Adrenal gland (tissue), 9 donors: ENCODE measurements at regions not wholly inside any gene's neighbourhood (a gene's known extent, or its start where the extent isn't known, plus 50 kb on each side); places are given as distances from the start of the nearest gene placed in this dataset.

Experiments used
- DNase-seq, 7 donors: peaks; one replicate each; pipeline ENCODE4 v3.0.0-alpha.2; 2019 to 2020
- H3K27ac ChIP-seq, 5 donors: fragments of 200-600 bp; sonication (generic) in 4 of 5; 1 replicate in 3 of 5; 2 replicates in 2 of 5; pipeline versions ENCODE4 v1.5.1 to v1.8.0; 2016 to 2020; ENCODE audit warnings: mild to moderate bottlenecking in 1 of 5
- H3K27me3 ChIP-seq: fragments of 200-600 bp; 2 replicates; pipeline ENCODE4 v1.8.0; 2021
- H3K36me3 ChIP-seq, 2 donors: fragments of 200-600 bp; replicated peaks in 1 of 2; 1 replicate in 1 of 2; 2 replicates in 1 of 2; pipeline versions ENCODE4 v1.5.1 to v1.8.0; 2018 to 2022
- H3K4me1 ChIP-seq, 2 donors: fragments of 200-600 bp; replicated peaks in 1 of 2; 1 replicate in 1 of 2; 2 replicates in 1 of 2; pipeline versions ENCODE4 v1.5.1 to v1.8.0; 2018 to 2021
- H3K4me3 ChIP-seq, 4 donors: fragments of 200-600 bp; sonication (generic) in 3 of 4; one replicate each; pipeline ENCODE4 v1.5.1; 2016 to 2018
- H3K9me3 ChIP-seq, 3 donors: fragments of 200-600 bp; sonication (generic) in 1 of 3; replicated peaks in 1 of 3; 1 replicate in 2 of 3; 2 replicates in 1 of 3; pipeline versions ENCODE4 v1.5.1 to v1.8.0; 2016 to 2021
- CTCF ChIP-seq, 6 experiments: fragments of 450-650 bp in 4 of 6; fragments of 200-600 bp in 2 of 6; sonication (generic) in 1 of 6; IDR thresholded peaks; 1 replicate in 5 of 6; 2 replicates in 1 of 6; pipeline versions ENCODE4 v1.5.1 to v1.8.0; 2016 to 2021; ENCODE audit warnings: antibody characterized with exemption in 6 of 6, mild to moderate bottlenecking in 2 of 6, moderate library complexity in 1 of 6
- POLR2A ChIP-seq, 2 donors: fragments of 450-650 bp; IDR thresholded peaks; one replicate each; pipeline ENCODE4 v1.6.1; 2017; ENCODE audit warnings: antibody characterized with exemption in 2 of 2, mild to moderate bottlenecking in 2 of 2, moderate library complexity in 1 of 2
- WGBS, 4 donors: extraction: QIAGEN DNeasy Blood & Tissue Kit in 2 of 4; methylation state at CpG; one replicate each; pipeline versions ENCODE4 v1.1.5 to v1.1.7; 2013 to 2017; 5-methylcytosine and 5-hydroxymethylcytosine counted together
- intact Hi-C, 2 donors: fragments of 100-400 bp; cut with DNase I; formaldehyde crosslinking; loops; one replicate each; pipeline versions ENCODE4 v1.14.1 to v1.15.0; 2022 to 2023
- donor health status: healthy with polysubstance abuse.
- donor health status: Bipolar disorder and iron deficiency.
- donor health status: DM: yes; HTN: yes; CAD: no.
- donor health status: DM: no; HTN: no; CAD: no.
- donor health status: DM: no; HTN: no; CAD: no.

GRCh38 chrX:45727761-45728160, 527.1 kb upstream of the DIPK2B start:
- no peak for TF ChIP-seq CTCF (IDR thresholded peaks at IDR 0.05)
- DNase-seq: no peak
- Histone ChIP-seq H3K36me3 (no peaks in the 10 kb centered on the region), H3K9me3 (no peaks in the 10 kb centered on the region), H3K4me3 (no peak overlapping the region), H3K4me1 (no peaks in the 10 kb centered on the region), H3K27ac (no peak overlapping the region), H3K27me3 (peaks cover 22% of the 10 kb centered on the region)
- WGBS, 4 donors: 48 to 71% (median 57%) methylated on average over 1 of the region's 1 CpG
- intact Hi-C loops: no loop called here

- intact Hi-C loops: no loop called here
- Histone ChIP-seq H3K36me3 (no peaks in the 10 kb centered on the region), H3K9me3 (no peaks in the 10 kb centered on the region), H3K27ac (no peak overlapping the region), H3K4me3 (no peak overlapping the region), H3K4me1 (no peaks in the 10 kb centered on the region), H3K27me3 (peaks cover 14% of the 10 kb centered on the region)
- no peak for TF ChIP-seq CTCF (IDR thresholded peaks at IDR 0.05)
- TF ChIP-seq POLR2A (IDR thresholded peaks at IDR 0.05): no peak
- 72 to 88% (median 77%) methylated on average over 3 of the region's 3 CpGs for WGBS, 4 donors
- DNase-seq: no peak
Observed at GRCh38 chrX:45722471-45722870, 521.8 kb upstream of the DIPK2B start.

GRCh38 chrX:45719751-45720501, 519.2 kb upstream of the DIPK2B start:
- no peak for DNase-seq
- Histone ChIP-seq H3K9me3 (no peaks in the 10 kb centered on the region), H3K27ac (no peak overlapping the region), H3K36me3 (no peaks in the 10 kb centered on the region), H3K4me1 (no peaks in the 10 kb centered on the region), H3K27me3 (peaks cover 15% of the 10 kb centered on the region), H3K4me3 (no peak overlapping the region)
- TF ChIP-seq POLR2A (IDR thresholded peaks at IDR 0.05): no peak
- TF ChIP-seq CTCF (IDR thresholded peaks at IDR 0.05): no peak
- 72 to 90% (median 80%) methylated on average over 4 of the region's 4 CpGs for WGBS, 4 donors
- intact Hi-C loops: no loop called here

- no peak overlapping the region for H3K4me3 ChIP-seq
- no peak for DNase-seq
- no peak overlapping the region for H3K27ac ChIP-seq
- H3K36me3 ChIP-seq: no peaks in the 10 kb centered on the region
- H3K27me3 ChIP-seq: peaks cover 14% of the 10 kb centered on the region
- H3K9me3 ChIP-seq: no peaks in the 10 kb centered on the region
- intact Hi-C loops: no loop called here
- TF ChIP-seq POLR2A (IDR thresholded peaks at IDR 0.05) (no peak), CTCF (IDR thresholded peaks at IDR 0.05) (no peak)
- 71 to 91% (median 85%) methylated on average over 1 of the region's 1 CpG for WGBS, 4 donors
- H3K4me1 ChIP-seq: no peaks in the 10 kb centered on the region
Observed at GRCh38 chrX:45718676-45719075, 518.0 kb upstream of the DIPK2B start.
